DOHH2 (cell line): ENCODE measurements at regions not wholly inside any gene's neighbourhood (a gene's known extent, or its start where the extent isn't known, plus 50 kb on each side); places are given as distances from the start of the nearest gene placed in this dataset.

Experiments
- EZH2phosphoT487 ChIP-seq: fragments of 200-600 bp; sonication (generic); IDR thresholded peaks from 2 replicates; pipeline ENCODE4 v1.6.1; 2017; ENCODE audit warnings: borderline replicate concordance, mild to moderate bottlenecking, antibody characterized with exemption, low read length, moderate library complexity, mixed read lengths
- TF ChIP-seq, protein P1 (sequence below): fragments of 200-600 bp; sonication (generic); IDR thresholded peaks from one replicate; pipeline ENCODE4 v1.5.1; 2014; ENCODE audit warnings: antibody characterized with exemption, mild to moderate bottlenecking, low read depth, low read length; ENCODE audit not compliant: poor library complexity, severe bottlenecking

- TF ChIP-seq, protein P1, sequence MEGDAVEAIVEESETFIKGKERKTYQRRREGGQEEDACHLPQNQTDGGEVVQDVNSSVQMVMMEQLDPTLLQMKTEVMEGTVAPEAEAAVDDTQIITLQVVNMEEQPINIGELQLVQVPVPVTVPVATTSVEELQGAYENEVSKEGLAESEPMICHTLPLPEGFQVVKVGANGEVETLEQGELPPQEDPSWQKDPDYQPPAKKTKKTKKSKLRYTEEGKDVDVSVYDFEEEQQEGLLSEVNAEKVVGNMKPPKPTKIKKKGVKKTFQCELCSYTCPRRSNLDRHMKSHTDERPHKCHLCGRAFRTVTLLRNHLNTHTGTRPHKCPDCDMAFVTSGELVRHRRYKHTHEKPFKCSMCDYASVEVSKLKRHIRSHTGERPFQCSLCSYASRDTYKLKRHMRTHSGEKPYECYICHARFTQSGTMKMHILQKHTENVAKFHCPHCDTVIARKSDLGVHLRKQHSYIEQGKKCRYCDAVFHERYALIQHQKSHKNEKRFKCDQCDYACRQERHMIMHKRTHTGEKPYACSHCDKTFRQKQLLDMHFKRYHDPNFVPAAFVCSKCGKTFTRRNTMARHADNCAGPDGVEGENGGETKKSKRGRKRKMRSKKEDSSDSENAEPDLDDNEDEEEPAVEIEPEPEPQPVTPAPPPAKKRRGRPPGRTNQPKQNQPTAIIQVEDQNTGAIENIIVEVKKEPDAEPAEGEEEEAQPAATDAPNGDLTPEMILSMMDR: no peak
- no peak for TF ChIP-seq EZH2phosphoT487
These were observed 82.4 kb upstream of the PLAC8 start for GRCh38 chr4:83196921-83197320.
